Gastrocnemius medialis (tissue), 4 donors: ENCODE measurements at regions not wholly inside any gene's neighbourhood (a gene's known extent, or its start where the extent isn't known, plus 50 kb on each side); places are given as distances from the start of the nearest gene placed in this dataset.

ENCODE experiments used
- ATAC-seq, 2 donors: fragments of 150-250 bp; one replicate each; pipeline ENCODE4 v1.9.1; 2016
- DNase-seq, 2 donors: peaks; one replicate each; pipeline ENCODE4 v3.0.0-alpha.2; 2019
- H3K27ac ChIP-seq, 4 donors: fragments of 200-600 bp; sonication (generic); 1 replicate in 1 of 4; 2 replicates in 3 of 4; pipeline ENCODE4 v1.5.1; 2016 to 2018; ENCODE audit warnings: mild to moderate bottlenecking in 2 of 4, moderate library complexity in 1 of 4
- H3K27me3 ChIP-seq, 3 donors: fragments of 200-600 bp; sonication (generic) in 2 of 3; 1 replicate in 1 of 3; 2 replicates in 2 of 3; pipeline versions ENCODE4 v1.5.1 to v1.6.0; 2016 to 2019; ENCODE audit warnings: mild to moderate bottlenecking in 1 of 3, moderate library complexity in 1 of 3
- H3K36me3 ChIP-seq, 2 donors: fragments of 200-600 bp; sonication (generic) in 1 of 2; one replicate each; pipeline ENCODE4 v1.5.1; 2017 to 2018
- H3K4me1 ChIP-seq, 2 donors: fragments of 200-600 bp; sonication (generic) in 1 of 2; one replicate each; pipeline ENCODE4 v1.5.1; 2016 to 2017; ENCODE audit warnings: mild to moderate bottlenecking in 2 of 2
- H3K4me3 ChIP-seq, 4 donors: fragments of 200-600 bp; sonication (generic) in 3 of 4; 1 replicate in 1 of 4; 2 replicates in 3 of 4; pipeline ENCODE4 v1.5.1; 2016 to 2019; ENCODE audit warnings: mild to moderate bottlenecking in 2 of 4
- H3K9me3 ChIP-seq, 3 donors: fragments of 200-600 bp; sonication (generic) in 2 of 3; 1 replicate in 1 of 3; 2 replicates in 2 of 3; pipeline ENCODE4 v1.5.1; 2016 to 2019
- CTCF ChIP-seq, 5 experiments: fragments of 450-650 bp in 3 of 5; fragments of 200-600 bp in 2 of 5; sonication (generic) in 2 of 5; IDR thresholded peaks in 4 of 5; conservative IDR thresholded peaks in 1 of 5; 1 replicate in 4 of 5; 2 replicates in 1 of 5; pipeline ENCODE4 v1.5.1; 2016 to 2019; ENCODE audit warnings: antibody characterized with exemption in 5 of 5, mild to moderate bottlenecking in 3 of 5, moderate library complexity in 3 of 5
- POLR2A ChIP-seq, 2 donors: fragments of 450-650 bp; IDR thresholded peaks; one replicate each; pipeline ENCODE4 v1.6.1; 2017; ENCODE audit warnings: antibody characterized with exemption in 2 of 2, mild to moderate bottlenecking in 2 of 2, moderate library complexity in 2 of 2
- in situ Hi-C, 4 donors: fragments of 200-750 bp; cut with MboI; loops; one replicate each; pipeline versions ENCODE4 v1.15.0 to v1.8.0; 2017; ENCODE audit warnings: low sequenced_read_pairs in 4 of 4
- intact Hi-C: fragments of 100-400 bp; cut with DNase I; formaldehyde crosslinking; loops from one replicate; pipeline ENCODE4 v1.15.1; 2023; ENCODE audit warnings: low total_unique reads

- in situ Hi-C loops (loop anchor here in 3 of 4 donors (25.0 kb wide), 4 partner anchors 908 to 1983 kb away; partner anchors contain the start of gene NR2F2 (in 1 of the 3)), intact Hi-C loops (loop anchor here (10.0 kb wide), 1 partner anchor 1641 kb away; no protein-coding TSS in a partner anchor)
- Histone ChIP-seq H3K4me1 (no peaks in the 10 kb centered on the region), H3K27me3 (no peaks in the 10 kb centered on the region), H3K27ac (no peak overlapping the region), H3K36me3 (no peaks in the 10 kb centered on the region), H3K4me3 (no peak overlapping the region), H3K9me3 (no peaks in the 10 kb centered on the region)
- DNase-seq (no peak), ATAC-seq (no peak)
- TF ChIP-seq CTCF (IDR thresholded peaks at IDR 0.05 in 4 of 5, conservative IDR thresholded peaks at IDR 0.05 in 1 of 5) (no peak), POLR2A (IDR thresholded peaks at IDR 0.05) (no peak)
Observed at GRCh38 chr15:95254263-95254662, 1022.9 kb downstream of the MCTP2 start.

GRCh38 chr15:95259513-95259912, 1028.2 kb downstream of the MCTP2 start:
- no peaks in the 10 kb centered on the region for H3K9me3 ChIP-seq
- intact Hi-C loops, result loop anchor here (5.0 to 10.0 kb wide), 3 partner anchors 1088 to 1978 kb away; no protein-coding TSS in a partner anchor
- in situ Hi-C loops, result loop anchor here in 3 of 4 donors (25.0 kb wide), 4 partner anchors 903 to 1978 kb away; partner anchors contain the start of gene NR2F2 (in 1 of the 3)
- peak overlapping the region in 2 of 4 donors; percentile 38 to 46 for H3K27ac ChIP-seq
- DNase-seq, result peak; percentile 31 to 32
- no peak overlapping the region for H3K4me3 ChIP-seq
- no peak for TF ChIP-seq POLR2A (IDR thresholded peaks at IDR 0.05)
- peak; percentile 43 to 75 (median 69) for TF ChIP-seq CTCF (IDR thresholded peaks at IDR 0.05 in 4 of 5, conservative IDR thresholded peaks at IDR 0.05 in 1 of 5)
- no peaks in the 10 kb centered on the region for H3K36me3 ChIP-seq
- H3K4me1 ChIP-seq, result no peaks in the 10 kb centered on the region
- ATAC-seq, result peak; percentile 66 to 69
- no peaks in the 10 kb centered on the region for H3K27me3 ChIP-seq

GRCh38 chr15:95259965-95260364, 1028.6 kb downstream of the MCTP2 start:
- Histone ChIP-seq H3K27ac (peak overlapping the region in 2 of 4 donors; percentile 38 to 46), H3K4me1 (no peaks in the 10 kb centered on the region), H3K9me3 (no peaks in the 10 kb centered on the region), H3K36me3 (no peaks in the 10 kb centered on the region), H3K4me3 (no peak overlapping the region), H3K27me3 (no peaks in the 10 kb centered on the region)
- TF ChIP-seq POLR2A (IDR thresholded peaks at IDR 0.05) (no peak), CTCF (IDR thresholded peaks at IDR 0.05 in 4 of 5, conservative IDR thresholded peaks at IDR 0.05 in 1 of 5) (no peak)
- ATAC-seq (no peak), DNase-seq (no peak)
- in situ Hi-C loops (loop anchor here in 3 of 4 donors (10.0 to 25.0 kb wide), 5 partner anchors 902 to 1977 kb away; partner anchors contain the start of gene NR2F2 (in 1 of the 3)), intact Hi-C loops (loop anchor here (5.0 to 10.0 kb wide), 3 partner anchors 1087 to 1977 kb away; no protein-coding TSS in a partner anchor)

GRCh38 chr15:95260856-95261255, 1029.5 kb downstream of the MCTP2 start:
- in situ Hi-C loops (loop anchor here in 3 of 4 donors (10.0 to 25.0 kb wide), 5 partner anchors 901 to 1976 kb away; partner anchors contain the start of gene NR2F2 (in 1 of the 3)), intact Hi-C loops (no loop called here)
- TF ChIP-seq CTCF (IDR thresholded peaks at IDR 0.05 in 4 of 5, conservative IDR thresholded peaks at IDR 0.05 in 1 of 5), result no peak
- no peak for TF ChIP-seq POLR2A (IDR thresholded peaks at IDR 0.05)
- Histone ChIP-seq H3K27me3 (no peaks in the 10 kb centered on the region), H3K27ac (no peak overlapping the region), H3K36me3 (no peaks in the 10 kb centered on the region), H3K9me3 (no peaks in the 10 kb centered on the region), H3K4me3 (no peak overlapping the region), H3K4me1 (no peaks in the 10 kb centered on the region)
- ATAC-seq, result no peak
- DNase-seq, result no peak
